GM12878 (cell line): ENCODE measurements at regions not wholly inside any gene's neighbourhood (a gene's known extent, or its start where the extent isn't known, plus 50 kb on each side); places are given as distances from the start of the nearest gene placed in this dataset.

ENCODE experiments used
- CTCF ChIP-seq, 3 experiments: IDR thresholded peaks in 2 of 3; conservative IDR thresholded peaks in 1 of 3; 2 replicates each; pipeline ENCODE4 v1.5.1; 2011; ENCODE audit warnings: low read depth in 3 of 3, low read length in 3 of 3, mild to moderate bottlenecking in 3 of 3, control low read depth in 2 of 3, moderate library complexity in 2 of 3, inconsistent platforms in 1 of 3, mixed read lengths in 1 of 3; ENCODE audit not compliant: control insufficient read depth in 2 of 3, insufficient read depth in 1 of 3; ENCODE audit errors: extremely low read depth in 1 of 3
- FOXK2 ChIP-seq: fragments of 450-650 bp; IDR thresholded peaks from 2 replicates; pipeline ENCODE4 v1.6.1; 2017; ENCODE audit warnings: mild to moderate bottlenecking, moderate library complexity
- NKRF ChIP-seq: fragments of 450-650 bp; conservative IDR thresholded peaks from 2 replicates; pipeline ENCODE4 v1.6.1; 2017; ENCODE audit warnings: mild to moderate bottlenecking, moderate library complexity

GRCh38 chr12:30108666-30109065 is 324.9 kb upstream of the TMTC1 start:
- no peak for TF ChIP-seq FOXK2
- TF ChIP-seq CTCF (IDR thresholded peaks at IDR 0.05 in 2 of 3, conservative IDR thresholded peaks at IDR 0.05 in 1 of 3; ENCODE audit: control insufficient read depth in 2 of 3, extremely low read depth in 1 of 3, insufficient read depth in 1 of 3, low read depth in 3 of 3, low read length in 3 of 3) = no peak
- TF ChIP-seq NKRF = no peak
